ENCODE measurements at regions not wholly inside any gene's neighbourhood (a gene's known extent, or its start where the extent isn't known, plus 50 kb on each side); places are given as distances from the start of the nearest gene placed in this dataset.

DNA sequence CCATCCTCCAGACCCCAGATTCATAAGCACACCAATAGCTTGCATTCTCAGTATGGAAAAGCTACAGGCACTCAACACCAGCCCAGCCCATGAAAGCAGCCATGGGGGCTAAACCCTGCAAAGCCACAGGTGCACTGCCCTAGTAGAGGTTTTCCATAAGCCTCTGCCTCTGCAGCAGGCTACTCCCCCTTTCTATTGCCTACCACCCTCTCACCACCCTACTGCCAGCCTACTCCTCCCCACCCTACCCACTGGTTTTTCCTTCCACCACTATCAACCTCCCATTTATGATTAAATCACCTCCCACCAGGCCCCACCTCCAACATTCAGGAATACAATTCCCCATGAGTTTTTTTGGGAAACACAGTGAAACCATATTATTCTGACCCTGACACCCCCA, 96.4 kb upstream of the TEKT4 start:
- TF ChIP-seq CTCF (IDR thresholded peaks at IDR 0.05 in 8 of 11, conservative IDR thresholded peaks at IDR 0.05 in 3 of 11) (no peak), POLR2AphosphoS5 (IDR thresholded peaks at IDR 0.05) (no peak)
